GM18868 (cell line): ENCODE measurements at regions not wholly inside any gene's neighbourhood (a gene's known extent, or its start where the extent isn't known, plus 50 kb on each side); places are given as distances from the start of the nearest gene placed in this dataset.

Experiments
- ATAC-seq: cut with Tn5 transposase; IDR thresholded peaks from one replicate; pipeline ENCODE4 v1.9.1; 2021; ENCODE audit warnings: mild to moderate bottlenecking, moderate library complexity; ENCODE audit not compliant: unreplicated experiment

GRCh38 chr10:33523236-33523792 is 188.8 kb upstream of the NRP1 start:
- no peak for ATAC-seq

GRCh38 chr10:33521904-33522303 is 187.4 kb upstream of the NRP1 start:
- ATAC-seq = no peak

GRCh38 chr10:33521062-33521461 is 186.6 kb upstream of the NRP1 start:
- no peak for ATAC-seq

- no peak for ATAC-seq
These were observed 185.8 kb upstream of the NRP1 start for GRCh38 chr10:33520223-33520622.

DNA sequence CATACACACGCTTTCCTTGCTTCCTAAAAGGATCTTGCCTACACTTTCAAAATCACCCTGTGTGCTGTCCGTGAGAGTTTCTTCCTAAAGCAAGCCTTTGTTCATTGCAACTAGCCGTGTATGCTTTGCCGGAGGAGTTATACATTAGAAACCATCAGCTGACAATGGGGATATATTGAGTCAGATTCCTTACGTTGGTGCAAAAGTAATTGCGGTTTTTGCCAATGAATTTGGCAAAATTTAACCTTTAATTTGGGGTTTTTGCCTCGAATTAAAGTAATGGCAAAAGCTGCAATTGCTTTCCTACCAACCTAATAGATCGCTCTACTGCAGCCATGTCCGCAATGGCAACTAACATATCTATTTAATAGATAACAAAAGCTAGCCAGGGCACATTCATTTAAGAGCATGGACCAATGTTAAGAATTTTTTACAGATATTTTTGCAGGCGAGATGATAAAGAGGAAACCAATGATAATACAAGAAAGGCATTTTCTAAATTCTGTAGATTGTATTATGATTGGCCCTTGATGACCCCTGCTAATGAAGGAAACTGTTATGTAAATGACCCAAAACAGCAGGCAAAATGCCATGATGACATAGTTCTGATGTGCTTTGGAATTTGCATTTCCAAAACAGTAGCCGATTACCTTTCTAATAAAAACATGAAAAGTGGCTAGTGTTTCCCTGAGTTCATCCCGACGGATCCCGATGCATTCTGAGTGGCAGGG is 184.8 kb upstream of the NRP1 start:
- no peak for ATAC-seq

DNA sequence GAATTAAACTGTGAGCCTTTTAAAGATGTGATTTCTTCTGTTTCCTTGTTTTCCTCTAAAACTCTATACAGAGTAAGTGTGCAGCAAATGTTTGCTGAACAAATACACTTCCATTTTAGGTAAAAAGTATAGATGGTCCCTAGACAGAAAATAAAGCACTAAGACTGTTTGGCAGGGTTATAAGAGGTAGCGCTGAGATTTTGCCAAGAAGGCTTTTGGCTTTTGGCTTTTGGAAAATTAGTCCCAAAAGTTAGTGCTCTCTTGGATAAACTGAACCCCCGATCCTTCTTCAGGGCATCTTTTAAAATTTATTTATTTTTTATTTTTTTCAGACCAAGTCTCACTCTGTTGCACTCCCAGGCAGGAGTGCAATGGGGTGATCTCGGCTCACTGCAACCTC is 175.7 kb upstream of the NRP1 start:
- ATAC-seq = no peak

GRCh38 chr10:33509231-33509831 is 174.9 kb upstream of the NRP1 start:
- ATAC-seq = peak; percentile 85

DNA sequence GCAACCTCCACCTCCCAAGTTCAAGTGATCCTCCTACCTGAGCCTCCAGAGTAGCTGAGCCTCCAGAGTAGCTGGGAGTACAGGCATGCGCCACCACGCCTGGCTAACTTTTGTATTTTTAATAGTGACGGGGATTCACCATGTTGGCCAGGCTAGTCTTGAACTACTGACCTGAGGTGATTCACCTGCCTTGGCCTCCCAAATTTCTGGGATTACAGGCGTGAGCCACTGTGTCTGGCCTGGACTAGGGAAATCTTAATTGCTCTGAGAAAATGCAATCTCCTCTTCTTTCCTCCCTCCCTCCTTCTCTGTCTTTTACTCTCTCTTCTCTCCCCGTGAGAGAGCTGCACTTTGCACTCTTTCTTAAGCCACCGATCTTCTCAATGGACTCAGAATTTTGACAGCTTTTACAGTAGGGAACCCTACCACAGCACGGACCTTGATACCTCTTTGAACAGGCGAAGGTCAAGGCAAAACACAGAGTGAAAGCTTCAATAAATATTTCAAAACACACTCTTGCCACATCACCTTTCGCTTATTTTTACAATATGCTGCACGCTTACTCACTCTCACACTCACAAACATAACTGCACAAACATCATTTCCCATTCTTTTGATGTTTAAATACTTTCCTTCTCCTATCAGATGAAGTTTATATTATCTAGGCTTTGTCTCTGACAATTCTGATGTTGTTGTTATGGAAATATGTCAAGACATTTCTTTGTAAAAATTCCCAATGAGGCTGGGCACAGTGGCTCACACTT is 173.4 kb upstream of the NRP1 start:
- ATAC-seq = no peak

DNA sequence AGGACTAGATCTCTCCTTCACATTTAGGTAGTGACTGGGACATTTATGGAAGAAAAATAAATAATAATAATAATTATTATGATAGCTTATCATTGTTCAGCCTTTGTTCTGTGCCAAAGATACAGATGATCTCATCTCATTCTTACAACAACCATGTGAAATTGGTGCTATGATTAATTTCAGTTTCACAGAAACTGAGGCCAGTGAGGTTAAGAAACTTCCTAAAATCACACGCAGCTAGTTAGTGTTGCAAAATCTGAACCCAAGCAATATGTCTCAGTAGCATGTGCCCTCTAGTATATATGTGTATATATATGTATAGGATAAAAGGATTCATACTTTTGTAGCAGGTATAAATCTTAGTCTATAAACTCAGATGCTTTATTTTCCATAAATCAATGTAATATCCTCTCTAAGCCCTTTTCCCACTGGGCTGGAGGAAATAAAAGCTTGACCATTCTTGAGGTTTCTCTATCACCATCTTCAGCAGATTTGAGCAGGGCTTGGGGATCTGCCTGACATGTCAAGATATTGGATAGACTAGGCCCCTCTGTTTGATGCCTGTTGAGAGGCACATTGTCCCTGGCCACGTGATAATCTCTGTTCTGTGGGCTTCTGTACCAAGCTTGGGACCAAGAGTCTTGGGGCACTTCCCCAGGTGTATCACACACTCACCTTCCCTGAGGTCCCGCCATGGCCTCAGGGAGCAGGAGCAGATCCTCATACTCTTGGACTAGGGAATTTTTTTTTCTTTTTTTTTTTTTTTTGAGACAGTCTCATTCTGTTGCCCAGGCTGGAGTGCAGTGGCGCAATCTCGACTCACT is 172.6 kb upstream of the NRP1 start:
- ATAC-seq = peak; percentile 83

DNA sequence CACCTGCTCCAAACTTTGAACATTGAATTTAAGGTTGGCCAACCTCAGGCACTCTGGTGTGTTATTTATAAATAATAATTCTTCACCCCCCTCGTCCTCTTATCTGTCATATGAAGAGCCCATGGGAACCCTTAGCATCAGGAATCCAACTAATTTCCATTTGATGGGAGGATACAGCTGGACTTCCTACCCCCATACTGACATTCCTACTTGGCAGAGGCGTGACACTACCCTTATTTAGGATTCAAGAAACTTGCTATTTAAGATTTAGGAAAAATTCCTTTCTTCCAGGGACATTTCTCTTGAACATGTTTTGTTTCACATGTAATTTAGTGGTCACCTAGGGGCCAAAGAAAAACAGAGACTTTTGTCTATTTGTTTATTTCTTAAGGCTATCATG is 171.9 kb upstream of the NRP1 start:
- ATAC-seq = no peak

DNA sequence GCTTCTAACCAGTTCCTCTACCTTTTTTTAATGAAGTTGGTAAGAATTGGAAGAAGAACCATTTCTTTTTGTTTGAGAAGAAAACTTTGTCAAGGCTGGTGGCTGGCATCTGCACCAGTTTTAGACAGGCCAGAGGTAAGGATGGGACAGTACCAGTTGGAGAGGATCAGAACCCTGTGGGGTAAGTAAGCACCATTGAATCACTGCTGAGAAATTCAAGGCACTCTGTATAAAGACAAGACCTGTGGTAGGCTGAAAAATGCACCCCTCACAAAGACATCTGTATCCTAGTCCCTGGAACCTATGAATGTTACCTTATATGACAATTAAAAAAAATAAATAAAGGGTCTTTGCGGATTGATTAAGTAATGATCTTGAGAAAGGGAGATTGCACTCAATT is 166.7 kb upstream of the NRP1 start:
- ATAC-seq = no peak

- ATAC-seq = no peak
These were observed 164.0 kb upstream of the NRP1 start for GRCh38 chr10:33498391-33498891.

- no peak for ATAC-seq
These were observed 162.9 kb upstream of the NRP1 start for GRCh38 chr10:33497338-33497737.

DNA sequence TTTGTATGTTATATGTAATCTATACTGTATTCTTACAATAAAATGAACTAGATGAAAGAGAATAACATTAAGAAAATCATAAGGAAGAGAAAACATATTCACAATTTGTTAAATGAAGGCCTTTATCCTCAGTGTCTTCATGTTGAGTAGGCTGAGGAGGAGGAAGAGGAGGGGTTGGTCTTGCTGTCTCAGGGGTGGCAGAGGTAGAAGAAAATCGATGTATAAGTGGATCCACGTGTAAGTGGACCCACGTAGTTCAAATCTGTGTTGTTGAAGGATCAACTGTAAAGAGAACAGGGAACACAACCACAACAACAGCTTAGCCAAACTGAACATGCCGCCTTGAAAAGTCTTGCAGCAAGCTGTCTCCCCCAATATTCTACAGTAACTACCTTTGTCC is 161.6 kb upstream of the NRP1 start:
- ATAC-seq = no peak

DNA sequence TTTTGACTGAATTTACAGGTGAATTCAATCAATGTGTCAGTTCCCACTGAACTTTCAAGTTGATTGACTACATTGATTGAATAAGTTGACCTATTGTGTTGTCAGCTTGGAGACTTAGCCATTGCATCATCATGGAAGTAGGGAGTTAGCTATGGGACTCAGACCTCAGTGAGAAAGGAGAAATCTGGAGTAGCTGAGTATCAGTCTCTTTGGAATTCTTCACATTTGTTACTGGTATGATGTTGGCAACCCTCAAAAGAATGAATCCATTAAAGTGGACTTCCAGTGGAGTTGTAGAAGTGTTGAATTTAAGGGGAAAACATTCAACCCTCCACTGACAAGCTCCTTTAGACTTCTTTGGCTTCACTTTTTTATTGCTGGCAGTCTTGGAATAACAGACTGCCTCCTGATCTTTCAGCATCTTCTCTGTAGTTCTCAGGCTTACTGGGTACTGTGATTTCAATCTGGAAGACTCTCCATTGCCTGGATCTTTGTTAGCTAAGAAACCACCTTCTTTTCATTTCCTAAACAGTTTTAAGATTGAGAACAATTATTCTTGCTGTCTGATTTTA is 160.3 kb upstream of the NRP1 start:
- ATAC-seq = no peak

DNA sequence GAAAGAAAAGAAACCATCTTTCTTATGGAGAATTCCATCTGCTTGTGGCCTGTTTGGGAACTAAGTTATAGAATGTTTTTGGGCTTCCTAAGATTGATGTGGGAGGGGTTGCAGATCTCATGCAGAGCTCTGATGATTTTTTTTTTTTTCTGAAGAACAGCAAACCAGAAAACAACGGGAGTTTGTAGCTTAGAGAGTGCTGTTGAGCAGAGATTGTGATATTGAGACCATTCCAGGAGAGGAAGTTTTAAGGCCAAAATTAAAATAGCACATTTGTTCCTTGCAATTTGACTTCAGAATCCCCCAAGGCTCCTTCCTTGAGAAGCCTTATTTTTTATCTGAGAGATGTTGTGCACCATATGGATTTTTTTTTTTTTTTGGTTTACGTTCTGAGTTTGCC is 159.5 kb upstream of the NRP1 start:
- ATAC-seq = no peak

DNA sequence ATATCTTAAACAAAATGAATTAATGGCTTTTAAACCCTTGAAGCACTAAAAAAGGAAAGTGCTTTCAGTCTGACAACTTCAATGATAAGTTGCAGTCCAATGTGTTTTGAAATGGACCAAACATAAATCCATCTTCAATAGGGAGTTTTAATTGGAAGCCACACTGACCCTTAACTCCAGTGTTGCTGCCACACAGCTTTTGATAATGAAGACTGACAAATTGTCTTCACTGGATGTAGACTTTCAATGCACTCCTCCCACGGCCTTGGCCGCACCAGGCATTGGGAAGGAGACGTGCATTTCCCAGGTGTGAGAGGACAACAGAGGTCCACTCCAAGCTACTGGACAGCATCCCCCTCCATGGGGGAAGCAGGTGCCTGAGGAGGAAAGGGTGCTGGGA is 159.0 kb upstream of the NRP1 start:
- no peak for ATAC-seq

GRCh38 chr10:33492701-33493345 is 158.4 kb upstream of the NRP1 start:
- no peak for ATAC-seq

GRCh38 chr10:33489501-33490176 is 155.2 kb upstream of the NRP1 start:
- ATAC-seq = no peak
